Kidney epithelial cell (primary cell): ENCODE measurements at regions not wholly inside any gene's neighbourhood (a gene's known extent, or its start where the extent isn't known, plus 50 kb on each side); places are given as distances from the start of the nearest gene placed in this dataset.
A peak's percentile ranks its signal among the peaks of the same experiment; 100 is the strongest.

Experiments used
- DNase-seq: peaks from one replicate; pipeline ENCODE4 v3.0.0-alpha.2; 2010; ENCODE audit warnings: low read depth
- H3K27me3 ChIP-seq: 2 replicates; pipeline ENCODE4 v1.6.0; 2011; ENCODE audit warnings: low read length; ENCODE audit not compliant: control insufficient read depth, insufficient read depth
- H3K36me3 ChIP-seq: 2 replicates; pipeline ENCODE4 v1.5.1; 2011; ENCODE audit warnings: low read length; ENCODE audit not compliant: control insufficient read depth, insufficient read depth
- H3K4me3 ChIP-seq: 2 replicates; pipeline ENCODE4 v1.5.1; 2011; ENCODE audit warnings: low read depth, mild to moderate bottlenecking, control low read depth, low read length
- TF ChIP-seq, protein P1 (sequence below): IDR thresholded peaks from 2 replicates; pipeline ENCODE4 v1.5.1; 2011; ENCODE audit warnings: mild to moderate bottlenecking, moderate library complexity, low read length, control low read depth, inconsistent platforms; ENCODE audit not compliant: insufficient read depth, poor library complexity, severe bottlenecking

DNA sequence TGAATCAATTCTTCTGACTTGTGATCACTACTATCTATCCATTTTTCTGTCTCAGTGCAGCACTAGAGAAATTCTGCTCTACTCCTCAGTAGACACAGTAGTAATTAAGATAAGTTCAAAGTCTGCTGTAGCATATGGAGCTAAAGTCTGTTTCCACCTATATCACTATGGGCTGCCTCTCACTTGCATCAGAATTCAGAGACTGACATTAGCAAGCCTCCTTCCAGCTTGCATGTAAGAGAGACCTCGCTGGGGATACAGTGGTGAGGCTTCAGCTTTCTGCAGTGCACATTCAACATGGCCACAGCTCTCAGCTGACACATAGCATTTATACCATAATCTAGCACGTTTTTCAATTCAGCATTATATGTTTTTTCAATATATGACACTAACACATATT, 217.0 kb downstream of the PLOD2 start:
- no peaks in the 10 kb centered on the region for H3K27me3 ChIP-seq
- no peaks in the 10 kb centered on the region for H3K36me3 ChIP-seq
- no peak overlapping the region for H3K4me3 ChIP-seq
- TF ChIP-seq, protein P1, sequence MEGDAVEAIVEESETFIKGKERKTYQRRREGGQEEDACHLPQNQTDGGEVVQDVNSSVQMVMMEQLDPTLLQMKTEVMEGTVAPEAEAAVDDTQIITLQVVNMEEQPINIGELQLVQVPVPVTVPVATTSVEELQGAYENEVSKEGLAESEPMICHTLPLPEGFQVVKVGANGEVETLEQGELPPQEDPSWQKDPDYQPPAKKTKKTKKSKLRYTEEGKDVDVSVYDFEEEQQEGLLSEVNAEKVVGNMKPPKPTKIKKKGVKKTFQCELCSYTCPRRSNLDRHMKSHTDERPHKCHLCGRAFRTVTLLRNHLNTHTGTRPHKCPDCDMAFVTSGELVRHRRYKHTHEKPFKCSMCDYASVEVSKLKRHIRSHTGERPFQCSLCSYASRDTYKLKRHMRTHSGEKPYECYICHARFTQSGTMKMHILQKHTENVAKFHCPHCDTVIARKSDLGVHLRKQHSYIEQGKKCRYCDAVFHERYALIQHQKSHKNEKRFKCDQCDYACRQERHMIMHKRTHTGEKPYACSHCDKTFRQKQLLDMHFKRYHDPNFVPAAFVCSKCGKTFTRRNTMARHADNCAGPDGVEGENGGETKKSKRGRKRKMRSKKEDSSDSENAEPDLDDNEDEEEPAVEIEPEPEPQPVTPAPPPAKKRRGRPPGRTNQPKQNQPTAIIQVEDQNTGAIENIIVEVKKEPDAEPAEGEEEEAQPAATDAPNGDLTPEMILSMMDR = no peak
- DNase-seq = no peak

DNA sequence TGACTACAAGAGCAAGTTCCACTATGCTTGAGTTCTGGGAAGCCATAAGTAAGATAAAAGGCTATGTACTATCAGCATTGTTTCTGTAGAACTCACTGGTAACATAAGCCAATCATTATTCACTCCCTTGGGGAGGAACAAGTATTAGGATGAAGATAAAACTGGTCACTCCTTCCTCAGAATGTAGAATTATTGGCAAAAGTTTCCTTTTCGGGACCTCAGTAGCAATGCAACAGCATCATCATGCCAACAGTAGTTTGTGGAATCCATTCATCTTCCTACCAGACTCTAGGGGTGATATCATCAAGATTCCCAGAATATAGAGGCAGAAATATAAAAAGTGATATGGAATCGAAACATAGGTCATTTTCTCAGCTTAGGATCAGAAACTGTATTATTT, 209.5 kb downstream of the PLOD2 start:
- no peaks in the 10 kb centered on the region for H3K36me3 ChIP-seq
- no peaks in the 10 kb centered on the region for H3K27me3 ChIP-seq
- TF ChIP-seq, protein P1 = no peak
- H3K4me3 ChIP-seq = no peak overlapping the region
- no peak for DNase-seq

DNA sequence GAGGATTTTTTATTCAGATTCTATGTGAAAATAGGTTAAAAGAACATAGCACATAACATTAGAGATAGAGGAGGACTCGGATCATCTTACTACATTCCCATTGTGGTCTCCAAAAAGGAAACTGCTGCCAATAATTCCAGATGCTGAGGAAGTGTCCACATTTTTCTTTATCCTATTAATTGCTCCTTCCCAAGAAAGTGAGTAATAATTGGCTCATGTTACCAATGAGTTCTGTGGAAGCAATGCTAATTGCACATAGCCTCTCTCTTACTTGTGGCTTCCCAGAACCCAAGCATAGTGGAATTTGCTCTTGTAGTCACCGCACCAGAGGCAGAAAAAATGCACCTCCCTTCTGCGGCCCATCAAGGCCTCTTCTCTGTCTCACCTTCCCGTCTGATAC, 208.4 kb downstream of the PLOD2 start:
- DNase-seq = peak; percentile 18
- Histone ChIP-seq H3K4me3 (no peak overlapping the region), H3K36me3 (no peaks in the 10 kb centered on the region), H3K27me3 (no peaks in the 10 kb centered on the region)
- TF ChIP-seq, protein P1 = no peak

DNA sequence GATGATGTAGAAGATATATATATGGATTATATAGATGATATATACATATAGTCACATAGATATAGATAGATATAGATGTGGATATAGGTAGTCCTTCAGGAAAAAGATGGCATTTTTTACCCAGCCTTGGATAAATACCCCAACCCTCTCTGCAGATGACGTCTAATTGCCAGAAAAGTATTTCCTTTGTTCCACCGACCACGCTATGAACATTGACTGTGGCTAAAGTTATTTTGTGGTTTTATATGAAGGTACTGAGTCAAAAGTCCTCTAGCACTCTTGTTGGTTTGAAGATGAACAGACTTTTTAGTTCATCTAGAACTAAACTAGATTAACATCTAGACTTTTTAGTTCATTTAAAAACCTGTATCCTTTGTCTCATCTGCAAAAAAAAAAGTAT, 207.7 kb downstream of the PLOD2 start:
- H3K36me3 ChIP-seq = no peaks in the 10 kb centered on the region
- no peak overlapping the region for H3K4me3 ChIP-seq
- no peak for DNase-seq
- no peaks in the 10 kb centered on the region for H3K27me3 ChIP-seq
- TF ChIP-seq, protein P1 = no peak

DNA sequence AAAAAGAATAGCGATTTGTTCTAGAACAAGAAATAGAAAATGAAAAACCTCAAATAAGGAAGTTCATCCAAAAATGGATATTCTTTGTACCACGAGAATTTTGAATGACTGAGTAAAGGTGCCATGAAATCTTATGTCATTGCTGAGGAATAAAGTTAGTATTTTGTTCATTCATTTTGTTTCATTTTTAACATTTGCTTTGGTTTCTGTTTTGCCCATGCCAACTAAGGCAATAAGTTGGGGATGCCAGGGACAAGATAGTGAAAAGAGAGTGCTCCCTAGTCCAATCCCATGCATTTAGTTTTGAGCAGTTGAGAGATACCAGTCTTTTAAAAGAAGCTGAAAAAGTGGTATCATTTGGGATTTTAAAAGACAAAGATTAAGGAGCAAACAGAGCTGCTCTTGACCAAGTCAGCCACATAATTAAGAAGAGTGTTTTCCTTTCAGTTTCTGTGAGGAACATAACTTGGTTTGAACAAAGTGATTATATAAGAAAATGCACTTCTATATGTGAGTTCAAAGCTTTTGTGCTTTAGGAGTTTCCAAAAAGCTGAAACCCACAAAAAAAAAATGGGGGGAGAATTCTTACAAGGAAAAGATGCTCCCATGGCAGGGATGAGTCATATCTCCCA, 201.4 kb downstream of the PLOD2 start:
- no peak for DNase-seq
- TF ChIP-seq, protein P1 = no peak
- Histone ChIP-seq H3K4me3 (no peak overlapping the region), H3K36me3 (no peaks in the 10 kb centered on the region), H3K27me3 (no peaks in the 10 kb centered on the region)

DNA sequence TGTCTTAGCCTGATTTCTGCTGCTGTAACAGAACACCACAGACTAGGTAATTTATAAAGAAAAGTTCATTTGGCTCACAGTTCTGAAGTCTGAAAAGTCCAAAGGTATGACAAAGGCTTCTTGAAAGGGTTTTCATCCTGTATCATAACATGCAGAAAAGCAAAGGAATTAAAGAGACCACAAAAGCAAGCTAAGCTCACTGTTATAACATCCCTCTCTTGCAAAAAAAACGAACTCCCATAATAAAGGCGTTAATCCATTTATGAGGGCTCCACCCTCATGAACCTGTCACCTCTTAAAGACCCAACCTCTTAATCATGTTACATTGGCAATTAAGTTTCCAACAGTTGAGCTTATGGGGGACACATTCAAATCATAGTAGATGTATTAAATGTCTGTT, 197.9 kb downstream of the PLOD2 start:
- DNase-seq = no peak
- Histone ChIP-seq H3K27me3 (no peaks in the 10 kb centered on the region), H3K36me3 (no peaks in the 10 kb centered on the region), H3K4me3 (no peak overlapping the region)
- TF ChIP-seq, protein P1 = no peak
